CD14-positive monocyte (primary cell): ENCODE measurements at regions not wholly inside any gene's neighbourhood (a gene's known extent, or its start where the extent isn't known, plus 50 kb on each side); places are given as distances from the start of the nearest gene placed in this dataset.

ENCODE experiments used
- DNase-seq, 3 donors: peaks; one replicate each; pipeline ENCODE4 v3.0.0-alpha.2; 2011 to 2022
- H2AFZ ChIP-seq: 2 replicates; pipeline ENCODE4 v1.6.0; 2012; ENCODE audit warnings: mild to moderate bottlenecking, low read depth, low read length, inconsistent platforms; ENCODE audit not compliant: insufficient read depth, poor library complexity, severe bottlenecking
- H3K27ac ChIP-seq, 2 donors: 1 replicate in 1 of 2; 2 replicates in 1 of 2; pipeline ENCODE4 v1.5.1; 2012 to 2013; ENCODE audit warnings: low read length in 2 of 2, control low read depth in 1 of 2, inconsistent platforms in 1 of 2, low read depth in 1 of 2, mild to moderate bottlenecking in 1 of 2
- H3K27me3 ChIP-seq, 2 donors: one replicate each; pipeline versions ENCODE4 v1.6.0 to v1.6.1; 2011 to 2013; ENCODE audit warnings: low read length in 2 of 2; ENCODE audit not compliant: control insufficient read depth in 2 of 2, insufficient read depth in 2 of 2
- H3K36me3 ChIP-seq, 2 donors: replicated peaks in 1 of 2; 1 replicate in 1 of 2; 2 replicates in 1 of 2; pipeline versions ENCODE4 v1.5.1 to v1.6.1; 2012 to 2013; ENCODE audit warnings: low read length in 2 of 2, control low read depth in 1 of 2, inconsistent platforms in 1 of 2, mild to moderate bottlenecking in 1 of 2; ENCODE audit not compliant: insufficient read depth in 2 of 2, control insufficient read depth in 1 of 2
- H3K4me1 ChIP-seq, 2 donors: 1 replicate in 1 of 2; 2 replicates in 1 of 2; pipeline versions ENCODE4 v1.5.1 to v1.6.1; 2012 to 2013; ENCODE audit warnings: low read length in 2 of 2, control low read depth in 1 of 2, inconsistent platforms in 1 of 2, mild to moderate bottlenecking in 1 of 2, moderate library complexity in 1 of 2; ENCODE audit not compliant: insufficient read depth in 2 of 2, control insufficient read depth in 1 of 2
- H3K4me2 ChIP-seq: replicated peaks from 2 replicates; pipeline ENCODE3; 2012; ENCODE audit warnings: low read length, moderate library complexity, mild to moderate bottlenecking; ENCODE audit not compliant: poor library complexity, severe bottlenecking; ENCODE audit errors: extremely low read depth
- H3K4me3 ChIP-seq, 3 experiments: fragments of 200-600 bp in 1 of 3; sonication (generic) in 1 of 3; replicated peaks in 1 of 3; 1 replicate in 2 of 3; 2 replicates in 1 of 3; pipeline ENCODE4 v1.5.1; 2011 to 2013; ENCODE audit warnings: low read length in 3 of 3, mild to moderate bottlenecking in 3 of 3, control low read depth in 2 of 3, low read depth in 2 of 3, inconsistent platforms in 1 of 3, moderate library complexity in 1 of 3
- H3K79me2 ChIP-seq: 2 replicates; pipeline ENCODE4 v1.6.0; 2012; ENCODE audit warnings: mild to moderate bottlenecking, control low read depth, inconsistent platforms, low read length, moderate library complexity; ENCODE audit not compliant: insufficient read depth
- H3K9ac ChIP-seq: 2 replicates; pipeline ENCODE4 v1.6.0; 2017; ENCODE audit warnings: low read length, mild to moderate bottlenecking; ENCODE audit not compliant: insufficient read depth, poor library complexity, severe bottlenecking
- H3K9me3 ChIP-seq, 2 donors: replicated peaks in 1 of 2; 1 replicate in 1 of 2; 2 replicates in 1 of 2; pipeline versions ENCODE4 v1.5.1 to v1.6.1; 2012 to 2013; ENCODE audit warnings: low read length in 2 of 2, control low read depth in 1 of 2; ENCODE audit not compliant: control insufficient read depth in 1 of 2, insufficient read depth in 1 of 2
- H4K20me1 ChIP-seq: 2 replicates; pipeline ENCODE4 v1.6.0; 2012; ENCODE audit warnings: mild to moderate bottlenecking, low read length, control low read depth, moderate library complexity; ENCODE audit not compliant: insufficient read depth
- H3K27ac Mint-ChIP-seq, 7 donors: one replicate each; pipeline ENCODE4 v1.8.0; 2020; ENCODE audit warnings: mild to moderate bottlenecking in 7 of 7, mixed read lengths in 7 of 7, moderate library complexity in 6 of 7, inconsistent platforms in 2 of 7
- H3K27me3 Mint-ChIP-seq, 3 donors: one replicate each; pipeline ENCODE4 v1.8.0; 2021 to 2022; ENCODE audit warnings: low read depth in 3 of 3, mild to moderate bottlenecking in 3 of 3, mixed read lengths in 3 of 3, moderate library complexity in 3 of 3, inconsistent platforms in 1 of 3
- H3K36me3 Mint-ChIP-seq, 2 donors: one replicate each; pipeline ENCODE4 v1.8.0; 2020; ENCODE audit warnings: mixed read lengths in 2 of 2, inconsistent platforms in 1 of 2, mild to moderate bottlenecking in 1 of 2
- H3K4me1 Mint-ChIP-seq: one replicate; pipeline ENCODE4 v1.8.0; 2020; ENCODE audit warnings: mild to moderate bottlenecking, mixed read lengths
- H3K4me3 Mint-ChIP-seq, 2 donors: one replicate each; pipeline ENCODE4 v1.8.0; 2020; ENCODE audit warnings: mild to moderate bottlenecking in 2 of 2, mixed read lengths in 2 of 2, moderate library complexity in 1 of 2
- H3K9me3 Mint-ChIP-seq, 7 donors: one replicate each; pipeline ENCODE4 v1.8.0; 2020 to 2022; ENCODE audit warnings: mixed read lengths in 7 of 7, mild to moderate bottlenecking in 6 of 7, moderate library complexity in 6 of 7, inconsistent platforms in 2 of 7
- CTCF ChIP-seq: fragments of 200-600 bp; IDR thresholded peaks from one replicate; pipeline ENCODE4 v1.8.0; 2022; ENCODE audit warnings: antibody characterized with exemption, mild to moderate bottlenecking
- WGBS: methylation state at CpG from one replicate; pipeline ENCODE4 v1.1.5; 2013; ENCODE audit warnings: missing lambda C conversion rate; ENCODE audit not compliant: insufficient coverage; 5-methylcytosine and 5-hydroxymethylcytosine counted together
- intact Hi-C, 2 donors: fragments of 100-400 bp; cut with micrococcal nuclease; formaldehyde crosslinking; loops; one replicate each; pipeline versions ENCODE4 v1.15.0 to v1.15.1; 2023

DNA sequence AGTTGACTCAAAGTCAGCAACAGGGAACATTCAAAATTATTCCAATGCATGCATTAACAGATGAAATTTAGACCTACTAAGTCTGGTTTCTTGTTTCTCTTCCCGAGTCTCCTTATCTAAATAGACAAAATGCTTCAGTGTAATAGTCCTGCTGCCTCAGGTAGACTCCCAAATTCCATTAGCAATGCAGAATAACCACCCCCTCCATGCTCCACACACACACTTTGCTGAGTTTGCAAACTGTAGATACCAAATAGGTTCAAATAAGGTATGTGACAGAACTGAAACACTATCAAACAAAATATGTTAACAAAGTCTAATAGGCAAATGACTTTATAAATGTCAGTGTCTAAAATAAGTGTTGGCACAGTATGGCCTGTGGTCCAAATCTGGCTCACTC, 451.1 kb upstream of the SOX5 start:
- no peaks in the 10 kb centered on the region for H4K20me1 ChIP-seq
- no peak overlapping the region for H2AFZ ChIP-seq
- no peak overlapping the region for H3K9ac ChIP-seq
- WGBS = no CpG with 5 or more reads among the region's 1 CpG
- no peak for DNase-seq
- Mint-ChIP-seq H3K27ac (no peak overlapping the region), H3K4me1 (no peaks in the 10 kb centered on the region), H3K36me3 (no peaks in the 10 kb centered on the region), H3K9me3 (peaks cover 0 to 5% (median 2%) of the 10 kb centered on the region in 7 donors), H3K4me3 (no peak overlapping the region), H3K27me3 (no peaks in the 10 kb centered on the region)
- intact Hi-C loops = no loop called here
- no peaks in the 10 kb centered on the region for H3K79me2 ChIP-seq
- H3K4me2 ChIP-seq = no peak overlapping the region
- H3K4me3 ChIP-seq = no peak overlapping the region
- no peaks in the 10 kb centered on the region for H3K27me3 ChIP-seq
- TF ChIP-seq CTCF = no peak
- no peak overlapping the region for H3K27ac ChIP-seq
- no peaks in the 10 kb centered on the region for H3K36me3 ChIP-seq
- H3K4me1 ChIP-seq = no peaks in the 10 kb centered on the region
- H3K9me3 ChIP-seq = no peaks in the 10 kb centered on the region

- no peak overlapping the region for H3K4me2 ChIP-seq
- Mint-ChIP-seq H3K9me3 (peaks cover 0 to 5% (median 2%) of the 10 kb centered on the region in 7 donors), H3K4me3 (no peak overlapping the region), H3K27me3 (no peaks in the 10 kb centered on the region), H3K36me3 (no peaks in the 10 kb centered on the region), H3K4me1 (no peaks in the 10 kb centered on the region), H3K27ac (no peak overlapping the region)
- DNase-seq = no peak
- intact Hi-C loops = no loop called here
- no peaks in the 10 kb centered on the region for H4K20me1 ChIP-seq
- H3K9me3 ChIP-seq = peaks cover 0 to 2% of the 10 kb centered on the region in 2 donors
- no peaks in the 10 kb centered on the region for H3K4me1 ChIP-seq
- no peaks in the 10 kb centered on the region for H3K36me3 ChIP-seq
- H3K27me3 ChIP-seq = no peaks in the 10 kb centered on the region
- H2AFZ ChIP-seq = no peak overlapping the region
- no peak overlapping the region for H3K27ac ChIP-seq
- no peak overlapping the region for H3K4me3 ChIP-seq
- no peak for TF ChIP-seq CTCF
- H3K79me2 ChIP-seq = no peaks in the 10 kb centered on the region
- WGBS = 71% methylated on average over 4 of the region's 4 CpGs
- H3K9ac ChIP-seq = no peak overlapping the region
These were observed 449.1 kb upstream of the SOX5 start for GRCh38 chr12:24398605-24399004.
